GM23248 (cell line): ENCODE measurements at regions not wholly inside any gene's neighbourhood (a gene's known extent, or its start where the extent isn't known, plus 50 kb on each side); places are given as distances from the start of the nearest gene placed in this dataset.
A peak's percentile ranks its signal among the peaks of the same experiment; 100 is the strongest.

Source experiments
- DNase-seq: peaks from one replicate; pipeline ENCODE4 v3.0.0-alpha.2; 2015
- H2AFZ ChIP-seq: fragments of 200-600 bp; sonication (generic); 2 replicates; pipeline ENCODE4 v1.6.1; 2016; ENCODE audit warnings: antibody characterized with exemption
- H3F3A ChIP-seq: fragments of 200-600 bp; sonication (generic); 2 replicates; pipeline ENCODE4 v1.6.1; 2016; ENCODE audit warnings: mild to moderate bottlenecking, antibody characterized with exemption, mixed run types; ENCODE audit not compliant: insufficient read depth
- H3K27ac ChIP-seq: fragments of 200-600 bp; sonication (generic); 2 replicates; pipeline ENCODE4 v1.5.1; 2016; ENCODE audit warnings: mild to moderate bottlenecking
- H3K27me3 ChIP-seq: fragments of 200-600 bp; sonication (generic); replicated peaks from 2 replicates; pipeline ENCODE4 v1.6.1; 2016; ENCODE audit warnings: mild to moderate bottlenecking; ENCODE audit not compliant: insufficient read depth
- H3K36me3 ChIP-seq: fragments of 200-600 bp; sonication (generic); 2 replicates; pipeline ENCODE4 v1.6.1; 2016; ENCODE audit warnings: low read depth, mild to moderate bottlenecking
- H3K4me1 ChIP-seq: fragments of 200-600 bp; sonication (generic); 2 replicates; pipeline ENCODE4 v1.6.1; 2016; ENCODE audit warnings: mild to moderate bottlenecking; ENCODE audit not compliant: insufficient read depth
- H3K4me2 ChIP-seq: fragments of 200-600 bp; sonication (generic); one replicate; pipeline ENCODE4 v1.6.1; 2016; ENCODE audit warnings: mild to moderate bottlenecking; ENCODE audit not compliant: unreplicated experiment
- H3K4me3 ChIP-seq: fragments of 200-600 bp; sonication (generic); 2 replicates; pipeline ENCODE4 v1.5.1; 2016; ENCODE audit warnings: mild to moderate bottlenecking
- H3K79me2 ChIP-seq: fragments of 200-600 bp; sonication (generic); 2 replicates; pipeline ENCODE4 v1.6.1; 2016; ENCODE audit warnings: mild to moderate bottlenecking; ENCODE audit not compliant: insufficient read depth
- H3K9ac ChIP-seq: fragments of 200-600 bp; sonication (generic); 2 replicates; pipeline ENCODE4 v1.6.1; 2016; ENCODE audit warnings: mild to moderate bottlenecking
- H3K9me2 ChIP-seq: fragments of 200-600 bp; sonication (generic); 2 replicates; pipeline ENCODE4 v1.6.1; 2016; ENCODE audit warnings: mixed run types, mild to moderate bottlenecking, moderate library complexity; ENCODE audit not compliant: insufficient read depth
- H3K9me3 ChIP-seq: fragments of 200-600 bp; sonication (generic); one replicate; pipeline ENCODE4 v1.6.1; 2017; ENCODE audit warnings: low read depth
- H4K20me1 ChIP-seq: fragments of 200-600 bp; sonication (generic); 2 replicates; pipeline ENCODE4 v1.6.0; 2016; ENCODE audit not compliant: insufficient read depth
- EZH2 ChIP-seq: fragments of 200-600 bp; sonication (generic); IDR thresholded peaks from 2 replicates; pipeline ENCODE4 v1.6.1; 2018; ENCODE audit warnings: antibody characterized with exemption, mild to moderate bottlenecking; ENCODE audit not compliant: insufficient read depth, poor library complexity, severe bottlenecking
- EZH2phosphoT487 ChIP-seq: fragments of 200-600 bp; sonication (generic); IDR thresholded peaks from 2 replicates; pipeline ENCODE4 v1.6.1; 2018; ENCODE audit warnings: antibody characterized with exemption, moderate library complexity, mild to moderate bottlenecking, low read depth; ENCODE audit not compliant: insufficient read depth
- WGBS, 2 experiments: methylation state at CpG; one replicate each; pipeline ENCODE4 v1.1.6; 2015 to 2017; ENCODE audit warnings: low lambda C conversion rate in 2 of 2, low coverage in 1 of 2; ENCODE audit errors: missing lambda C conversion rate in 2 of 2; 5-methylcytosine and 5-hydroxymethylcytosine counted together
- in situ Hi-C: fragments of 300-500 bp; cut with MboI; formaldehyde crosslinking; loops from 2 replicates; pipeline ENCODE4 v1.15.0; 2020

- peaks cover 26% of the 10 kb centered on the region for H3F3A ChIP-seq
- no peaks in the 10 kb centered on the region for H4K20me1 ChIP-seq
- H3K36me3 ChIP-seq: no peaks in the 10 kb centered on the region
- H3K4me3 ChIP-seq: no peak overlapping the region
- peaks cover 31% of the 10 kb centered on the region for H3K4me1 ChIP-seq
- TF ChIP-seq EZH2phosphoT487 (no peak), EZH2 (no peak)
- H3K9ac ChIP-seq: peak overlapping the region; percentile 72
- no peaks in the 10 kb centered on the region for H3K79me2 ChIP-seq
- peak overlapping the region; percentile 78 for H3K4me2 ChIP-seq
- in situ Hi-C loops: no loop called here
- H3K27ac ChIP-seq: peak overlapping the region; percentile 94
- H3K9me3 ChIP-seq: no peaks in the 10 kb centered on the region
- WGBS, 2 experiments: 10 to 14% methylated on average over 1 of the region's 1 CpG
- H3K9me2 ChIP-seq: no peaks in the 10 kb centered on the region
- peak; percentile 6 for DNase-seq
- no peaks in the 10 kb centered on the region for H3K27me3 ChIP-seq
- H2AFZ ChIP-seq: peak overlapping the region; percentile 58; the same call in 1 of the 2 replicates
Measured at GRCh38 chr12:98438656-98439230, 76.6 kb upstream of the TMPO start.

GRCh38 chr12:98439471-98439951, 75.9 kb upstream of the TMPO start:
- Histone ChIP-seq H3K4me1 (peaks cover 31% of the 10 kb centered on the region), H3K9me3 (no peaks in the 10 kb centered on the region), H3K27me3 (no peaks in the 10 kb centered on the region), H3K27ac (peak overlapping the region; percentile 94), H4K20me1 (no peaks in the 10 kb centered on the region), H3K9ac (peak overlapping the region; percentile 72), H2AFZ (peak overlapping the region; percentile 58), H3F3A (peaks cover 26% of the 10 kb centered on the region), H3K36me3 (no peaks in the 10 kb centered on the region), H3K4me3 (peak overlapping the region; percentile 53), H3K4me2 (peak overlapping the region; percentile 78), H3K9me2 (no peaks in the 10 kb centered on the region), H3K79me2 (no peaks in the 10 kb centered on the region)
- no peak for TF ChIP-seq EZH2
- no peak for TF ChIP-seq EZH2phosphoT487
- 24 to 27% methylated on average over 3 of the region's 3 CpGs for WGBS, 2 experiments
- DNase-seq: peak; percentile 83
- in situ Hi-C loops: no loop called here

DNA sequence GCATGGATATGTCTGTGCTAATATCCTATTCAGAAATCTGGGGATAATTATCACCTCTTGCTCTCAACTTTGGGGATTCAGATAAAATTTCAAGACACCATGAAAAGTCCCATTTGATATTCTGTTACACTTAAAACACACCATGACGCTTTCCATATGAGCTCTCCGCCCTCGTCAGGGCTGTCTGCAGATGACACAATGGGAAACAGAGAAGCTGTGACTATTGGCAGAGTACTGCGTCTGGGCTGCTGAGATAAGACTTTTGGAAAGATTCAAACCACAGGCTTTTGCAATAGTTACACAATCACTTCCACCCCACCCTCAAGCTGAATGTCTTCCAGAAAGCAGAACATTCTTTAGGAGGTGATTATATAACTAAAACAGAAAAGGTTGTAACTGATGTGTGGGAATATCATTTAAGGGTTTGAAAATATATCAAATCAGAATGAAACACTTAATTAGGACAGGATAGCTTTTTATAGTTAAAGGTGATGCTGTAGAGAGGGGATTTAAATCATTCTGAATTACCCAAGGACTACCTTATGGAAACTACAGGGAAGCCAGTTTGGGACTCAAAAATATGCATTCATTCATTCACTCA, 75.3 kb upstream of the TMPO start:
- Histone ChIP-seq H3K27me3 (no peaks in the 10 kb centered on the region), H3K4me1 (peaks cover 31% of the 10 kb centered on the region), H3K9me2 (no peaks in the 10 kb centered on the region), H3K79me2 (no peaks in the 10 kb centered on the region), H3K4me2 (peak overlapping the region; percentile 78), H3K27ac (peak overlapping the region; percentile 94), H2AFZ (peak overlapping the region; percentile 58), H3F3A (peaks cover 26% of the 10 kb centered on the region), H3K36me3 (no peaks in the 10 kb centered on the region), H3K4me3 (peak overlapping the region; percentile 53), H3K9me3 (no peaks in the 10 kb centered on the region), H3K9ac (peak overlapping the region; percentile 72), H4K20me1 (no peaks in the 10 kb centered on the region)
- in situ Hi-C loops: no loop called here
- peak; percentile 97 for DNase-seq
- 0 out of 2 replicates have a peak, but pooled peaks have one; percentile 67 for TF ChIP-seq EZH2phosphoT487
- no peak for TF ChIP-seq EZH2
- WGBS, 2 experiments: 1 to 5% methylated on average over 4 of the region's 4 CpGs

DNA sequence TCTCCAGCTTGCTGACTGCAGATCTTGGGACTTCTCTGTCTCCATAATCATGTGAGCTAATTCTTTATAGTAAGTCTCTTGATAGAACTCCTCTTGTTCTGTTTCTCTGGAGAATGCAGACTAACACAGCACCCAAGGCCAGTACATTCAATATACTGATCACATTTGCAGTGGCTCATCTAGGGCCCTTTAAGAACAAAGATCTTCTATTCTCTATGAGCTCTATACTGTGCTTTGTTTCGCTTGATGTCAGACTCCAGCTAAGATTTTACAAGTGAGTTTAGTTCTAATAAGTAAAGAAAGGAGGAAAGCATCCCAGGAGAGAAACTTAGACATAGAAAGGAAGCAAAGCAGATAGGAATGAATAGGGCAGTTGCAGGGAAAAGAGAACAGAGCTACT, 69.3 kb upstream of the TMPO start:
- no peaks in the 10 kb centered on the region for H3K36me3 ChIP-seq
- H4K20me1 ChIP-seq: no peaks in the 10 kb centered on the region
- H3K79me2 ChIP-seq: no peaks in the 10 kb centered on the region
- H3K4me3 ChIP-seq: no peak overlapping the region
- WGBS, 2 experiments: 57 to 69% methylated on average over 1 of the region's 1 CpG
- no peaks in the 10 kb centered on the region for H3K9me2 ChIP-seq
- in situ Hi-C loops: no loop called here
- no peak overlapping the region for H3K27ac ChIP-seq
- no peak for DNase-seq
- no peak overlapping the region for H3K9ac ChIP-seq
- peaks cover 12% of the 10 kb centered on the region; the same call in 1 of the 2 replicates for H3F3A ChIP-seq
- no peak overlapping the region for H2AFZ ChIP-seq
- no peaks in the 10 kb centered on the region for H3K9me3 ChIP-seq
- H3K4me1 ChIP-seq: no peaks in the 10 kb centered on the region
- no peak for TF ChIP-seq EZH2
- TF ChIP-seq EZH2phosphoT487: no peak
- H3K4me2 ChIP-seq: no peak overlapping the region
- no peaks in the 10 kb centered on the region for H3K27me3 ChIP-seq
